CD4-positive, alpha-beta T cell (primary cell): ENCODE measurements at regions not wholly inside any gene's neighbourhood (a gene's known extent, or its start where the extent isn't known, plus 50 kb on each side); places are given as distances from the start of the nearest gene placed in this dataset.
A peak's percentile ranks its signal among the peaks of the same experiment; 100 is the strongest.

Experiments
- ATAC-seq: fragments of 200-7000 bp; cut with Tn5 transposase; one replicate; pipeline ENCODE4 v1.10.0; 2022; ENCODE audit warnings: mild to moderate bottlenecking; ENCODE audit not compliant: poor library complexity
- CTCF ChIA-PET: fragments of 350-600 bp; sonication (Branson Sonifier 250); formaldehyde crosslinking; loops from one replicate; lab custom pipeline; 2021; ENCODE audit warnings: antibody characterized with exemption, inconsistent platforms; lab: Charles Lee
- POLR2A ChIA-PET: fragments of 350-600 bp; sonication (Branson Sonifier 250); formaldehyde crosslinking; loops from one replicate; lab custom pipeline; 2021; ENCODE audit warnings: antibody characterized with exemption, inconsistent platforms; lab: Charles Lee
- DNase-seq, 14 experiments: peaks; one replicate each; pipeline ENCODE4 v3.0.0-alpha.2; 2013 to 2020; ENCODE audit warnings: mixed read lengths in 2 of 14
- H3K27ac ChIP-seq, 2 donors: one replicate each; pipeline versions ENCODE4 v1.5.1 to v1.7.0; 2013; ENCODE audit warnings: low read length in 2 of 2, low read depth in 1 of 2, mild to moderate bottlenecking in 1 of 2
- H3K27me3 ChIP-seq, 2 experiments: 1 replicate in 1 of 2; 2 replicates in 1 of 2; pipeline versions ENCODE4 v1.6.1 to v1.7.0; 2013; ENCODE audit warnings: low read length in 2 of 2, control low read depth in 1 of 2, mild to moderate bottlenecking in 1 of 2, moderate library complexity in 1 of 2; ENCODE audit not compliant: insufficient read depth in 2 of 2, control insufficient read depth in 1 of 2
- H3K36me3 ChIP-seq: one replicate; pipeline ENCODE4 v1.6.1; 2013; ENCODE audit warnings: low read length, control low read depth; ENCODE audit not compliant: insufficient read depth
- H3K4me1 ChIP-seq: one replicate; pipeline ENCODE4 v1.6.1; 2013; ENCODE audit warnings: low read length, control low read depth; ENCODE audit not compliant: insufficient read depth
- H3K4me3 ChIP-seq: one replicate; pipeline ENCODE4 v1.5.1; 2013; ENCODE audit warnings: mild to moderate bottlenecking, low read length, moderate library complexity
- H3K9me3 ChIP-seq, 2 experiments: 1 replicate in 1 of 2; 2 replicates in 1 of 2; pipeline versions ENCODE4 v1.6.1 to v1.7.0; 2013; ENCODE audit warnings: low read length in 2 of 2, mild to moderate bottlenecking in 2 of 2, control low read depth in 1 of 2, moderate library complexity in 1 of 2; ENCODE audit not compliant: control insufficient read depth in 1 of 2, insufficient read depth in 1 of 2
- H3K27ac Mint-ChIP-seq: one replicate; pipeline ENCODE4 v1.8.0; 2020; ENCODE audit warnings: mixed read lengths
- H3K27me3 Mint-ChIP-seq: one replicate; pipeline ENCODE4 v1.8.0; 2021; ENCODE audit warnings: mixed read lengths
- H3K36me3 Mint-ChIP-seq: one replicate; pipeline ENCODE4 v1.8.0; 2021; ENCODE audit warnings: low read depth, mixed read lengths
- H3K4me1 Mint-ChIP-seq: one replicate; pipeline ENCODE4 v1.8.0; 2021; ENCODE audit warnings: low read depth, mixed read lengths
- H3K4me3 Mint-ChIP-seq: one replicate; pipeline ENCODE4 v1.8.0; 2020; ENCODE audit warnings: mild to moderate bottlenecking, mixed read lengths
- H3K9me3 Mint-ChIP-seq: one replicate; pipeline ENCODE4 v1.8.0; 2020; ENCODE audit warnings: mixed read lengths
- CTCF ChIP-seq: fragments of 200-600 bp; IDR thresholded peaks from one replicate; pipeline ENCODE4 v1.8.0; 2022; ENCODE audit warnings: antibody characterized with exemption, mild to moderate bottlenecking
- intact Hi-C, 2 experiments: fragments of 100-400 bp; cut with DNase I in 1 of 2; cut with micrococcal nuclease in 1 of 2; formaldehyde crosslinking; loops; one replicate each; pipeline versions ENCODE4 v1.15.1 to v1.9.0; 2023 to 2025; cut with DNase I, micrococcal nuclease

DNA sequence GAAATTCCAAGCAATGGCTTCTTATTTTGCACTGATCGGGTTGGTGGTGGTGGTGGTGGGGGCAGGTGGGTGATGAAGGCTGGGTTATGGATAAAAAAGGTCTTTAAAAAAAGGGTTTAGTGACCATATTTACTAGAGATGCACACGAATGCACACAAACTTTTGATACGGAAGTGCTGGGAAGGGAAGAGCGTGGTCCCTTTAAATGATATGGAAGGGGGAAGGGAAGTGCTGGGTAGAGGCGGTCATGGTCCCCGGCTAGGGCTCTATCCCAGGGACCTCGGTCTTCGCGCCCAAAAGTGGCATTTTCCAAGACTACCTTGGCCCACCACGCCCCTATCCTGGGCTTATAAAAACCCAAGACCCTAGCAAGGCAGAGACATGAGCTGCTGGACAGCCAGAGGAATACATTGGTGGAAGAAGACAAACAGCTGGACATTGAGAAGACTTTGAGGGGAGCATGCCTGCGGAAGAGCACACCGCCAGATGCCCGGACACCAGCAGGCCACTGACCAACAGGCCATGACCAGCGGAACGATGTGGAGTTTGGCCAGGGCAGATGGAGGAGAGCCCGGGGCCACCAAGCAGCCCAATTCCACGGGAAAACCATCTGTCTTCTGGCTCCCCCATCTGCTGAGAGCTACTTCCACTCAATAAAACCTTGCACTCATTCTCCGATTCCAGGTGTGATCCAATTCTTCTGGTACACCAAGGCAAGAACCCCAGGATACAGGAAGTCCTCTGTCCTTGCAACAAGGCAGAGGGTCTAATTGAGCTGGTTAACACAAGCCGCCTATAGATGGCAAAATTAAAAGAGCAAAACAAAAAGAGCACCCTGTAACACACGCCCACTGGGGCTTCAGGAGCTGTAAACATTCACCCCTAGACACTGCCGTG, 1720.2 kb downstream of the MRPL39 start:
- Histone ChIP-seq H3K27me3 (no peaks in the 10 kb centered on the region), H3K36me3 (no peaks in the 10 kb centered on the region), H3K4me1 (peaks cover 7% of the 10 kb centered on the region), H3K4me3 (peak overlapping the region; percentile 53), H3K9me3 (peaks cover 0 to 10% of the 10 kb centered on the region in 2 experiments), H3K27ac (no peak overlapping the region)
- POLR2A ChIA-PET = no interaction called here
- DNase-seq (no peak), ATAC-seq (no peak)
- Mint-ChIP-seq H3K27ac (peak overlapping the region; percentile 74), H3K4me3 (peak overlapping the region; percentile 86), H3K9me3 (no peaks in the 10 kb centered on the region), H3K4me1 (no peaks in the 10 kb centered on the region), H3K27me3 (no peaks in the 10 kb centered on the region), H3K36me3 (no peaks in the 10 kb centered on the region)
- intact Hi-C loops = no loop called here
- CTCF ChIA-PET = no interaction called here
- TF ChIP-seq CTCF = no peak

DNA sequence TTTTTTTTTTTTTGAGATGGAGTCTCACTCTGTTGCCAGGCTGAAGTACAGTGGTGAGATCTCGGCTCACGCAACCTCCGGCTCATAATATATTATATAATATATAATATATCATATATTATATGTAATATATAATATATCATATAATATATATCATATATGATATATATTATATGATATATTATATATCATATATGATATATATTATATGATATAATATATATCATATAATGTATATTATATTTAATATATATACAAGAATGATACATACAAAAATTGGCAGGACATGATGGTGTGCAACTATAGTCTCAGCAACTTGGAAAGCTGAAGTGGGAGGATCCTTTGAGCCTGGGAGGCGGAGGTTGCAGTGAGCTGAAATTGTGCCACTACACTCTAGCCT, 1725.5 kb downstream of the MRPL39 start:
- no peaks in the 10 kb centered on the region for H3K36me3 ChIP-seq
- Mint-ChIP-seq H3K4me3 (no peak overlapping the region), H3K36me3 (no peaks in the 10 kb centered on the region), H3K27ac (no peak overlapping the region), H3K4me1 (no peaks in the 10 kb centered on the region), H3K27me3 (no peaks in the 10 kb centered on the region), H3K9me3 (no peaks in the 10 kb centered on the region)
- DNase-seq = no peak
- CTCF ChIA-PET = no interaction called here
- no peak overlapping the region for H3K4me3 ChIP-seq
- ATAC-seq = no peak
- no peak for TF ChIP-seq CTCF
- H3K4me1 ChIP-seq = no peaks in the 10 kb centered on the region
- peaks cover 0 to 4% of the 10 kb centered on the region in 2 experiments for H3K9me3 ChIP-seq
- intact Hi-C loops = no loop called here
- POLR2A ChIA-PET = no interaction called here
- H3K27me3 ChIP-seq = no peaks in the 10 kb centered on the region
- H3K27ac ChIP-seq = no peak overlapping the region

DNA sequence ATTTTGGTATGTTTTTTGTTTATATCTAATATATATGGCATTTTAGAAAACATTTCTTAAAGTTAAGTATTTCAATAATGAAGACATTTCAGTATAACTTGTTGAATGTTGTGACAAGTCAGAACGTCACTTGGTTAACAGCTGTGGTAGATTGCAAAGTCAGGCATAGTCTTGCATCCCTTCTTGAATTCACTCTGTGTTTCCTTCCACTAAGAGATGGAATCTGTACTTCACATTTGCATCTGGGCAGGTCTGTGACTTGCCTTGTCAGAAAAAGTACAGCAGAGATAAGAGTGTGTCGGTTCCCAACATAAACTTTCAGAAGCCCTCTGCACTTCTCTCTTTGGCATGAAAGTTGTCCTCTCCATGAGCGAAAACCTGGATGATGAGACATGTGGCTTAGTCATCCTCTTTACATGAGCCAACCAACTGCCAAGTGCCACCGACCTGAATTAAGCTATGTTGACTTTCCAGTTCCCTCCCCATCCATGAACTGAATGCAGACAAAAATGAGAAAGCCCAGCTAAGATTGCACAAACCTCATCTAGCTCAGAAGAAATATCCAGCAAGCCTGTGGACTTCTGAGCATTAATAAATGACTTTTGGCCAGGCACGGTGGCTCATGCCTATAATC, 1730.2 kb downstream of the MRPL39 start:
- no peak for ATAC-seq
- POLR2A ChIA-PET = no interaction called here
- H3K4me1 Mint-ChIP-seq = no peaks in the 10 kb centered on the region

More for the DNA sequence above, 1730.2 kb downstream of the MRPL39 start:
- Mint-ChIP-seq H3K36me3 (no peaks in the 10 kb centered on the region), H3K27me3 (no peaks in the 10 kb centered on the region), H3K4me3 (no peak overlapping the region), H3K27ac (no peak overlapping the region), H3K9me3 (no peaks in the 10 kb centered on the region)
- Histone ChIP-seq H3K27me3 (no peaks in the 10 kb centered on the region), H3K27ac (no peak overlapping the region), H3K36me3 (no peaks in the 10 kb centered on the region), H3K4me3 (no peak overlapping the region), H3K9me3 (no peaks in the 10 kb centered on the region), H3K4me1 (no peaks in the 10 kb centered on the region)
- TF ChIP-seq CTCF = no peak
- CTCF ChIA-PET = no interaction called here
- intact Hi-C loops = no loop called here
- no peak for DNase-seq
